GM10248 (cell line): ENCODE measurements at regions not wholly inside any gene's neighbourhood (a gene's known extent, or its start where the extent isn't known, plus 50 kb on each side); places are given as distances from the start of the nearest gene placed in this dataset.

ENCODE experiments used
- CTCF ChIA-PET: fragments of 300-600 bp; sonication (Branson Sonifier 250); formaldehyde crosslinking; extraction: SDS; loops from one replicate; lab custom pipeline; 2021; ENCODE audit warnings: antibody characterized with exemption; lab: Yijun Ruan, JAX
- POLR2A ChIA-PET: fragments of 350-650 bp; sonication (Branson Sonifier 250); formaldehyde crosslinking; extraction: SDS; loops from one replicate; lab custom pipeline; 2020; ENCODE audit warnings: antibody characterized with exemption; lab: Yijun Ruan, JAX
- DNase-seq: peaks from one replicate; pipeline ENCODE4 v3.0.0; 2012; ENCODE audit errors: extremely low spot score
- TF ChIP-seq, protein P1 (sequence below): IDR thresholded peaks from 2 replicates; pipeline ENCODE4 v1.5.1; 2012; ENCODE audit warnings: mild to moderate bottlenecking, low read depth; ENCODE audit errors: extremely low read depth, missing control alignments, control extremely low read depth

DNA sequence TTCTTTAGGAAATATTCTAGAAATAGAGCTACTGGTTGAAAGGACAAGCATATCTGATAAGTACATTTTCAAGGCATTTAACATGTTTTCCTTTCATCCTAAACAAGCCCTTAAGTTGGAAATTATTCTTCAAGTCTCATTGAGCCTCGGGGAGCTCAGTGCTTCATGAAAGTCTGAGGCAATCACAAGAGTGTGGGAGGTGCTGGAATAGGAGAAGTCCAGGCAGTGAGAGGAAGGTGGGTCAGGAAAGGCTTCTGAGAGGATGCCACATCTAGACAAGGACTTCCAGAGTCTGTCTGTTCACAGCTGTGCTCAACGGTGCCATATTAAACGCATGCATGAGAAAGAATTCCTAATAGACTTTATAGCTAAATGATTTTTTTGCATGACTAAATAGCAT lies 69.8 kb downstream of the CD83 start:
- CTCF ChIA-PET, result interaction anchor here (1.2 kb wide), 1 partner anchor 14 kb away, joined by 3 read pairs; no protein-coding TSS in a partner anchor

DNA sequence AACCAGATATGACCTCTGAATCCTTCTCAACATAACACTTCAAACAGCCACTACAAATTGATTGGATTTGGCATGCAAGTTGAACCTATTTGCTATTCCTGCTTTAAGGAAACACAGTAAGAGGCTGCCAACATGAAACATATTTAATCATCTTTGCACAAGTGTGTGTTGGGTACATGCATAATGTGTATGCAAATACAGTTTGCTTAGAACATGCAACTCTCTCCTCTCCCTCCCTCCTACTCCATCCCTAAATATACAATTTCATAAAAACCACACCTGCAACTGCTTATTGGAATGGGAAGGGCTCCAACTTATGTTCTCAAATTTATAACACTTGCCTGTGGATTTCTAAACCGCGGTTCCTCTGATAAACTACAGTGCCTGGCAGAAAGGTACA lies 71.5 kb downstream of the CD83 start:
- no peak for DNase-seq
- TF ChIP-seq, protein P1, sequence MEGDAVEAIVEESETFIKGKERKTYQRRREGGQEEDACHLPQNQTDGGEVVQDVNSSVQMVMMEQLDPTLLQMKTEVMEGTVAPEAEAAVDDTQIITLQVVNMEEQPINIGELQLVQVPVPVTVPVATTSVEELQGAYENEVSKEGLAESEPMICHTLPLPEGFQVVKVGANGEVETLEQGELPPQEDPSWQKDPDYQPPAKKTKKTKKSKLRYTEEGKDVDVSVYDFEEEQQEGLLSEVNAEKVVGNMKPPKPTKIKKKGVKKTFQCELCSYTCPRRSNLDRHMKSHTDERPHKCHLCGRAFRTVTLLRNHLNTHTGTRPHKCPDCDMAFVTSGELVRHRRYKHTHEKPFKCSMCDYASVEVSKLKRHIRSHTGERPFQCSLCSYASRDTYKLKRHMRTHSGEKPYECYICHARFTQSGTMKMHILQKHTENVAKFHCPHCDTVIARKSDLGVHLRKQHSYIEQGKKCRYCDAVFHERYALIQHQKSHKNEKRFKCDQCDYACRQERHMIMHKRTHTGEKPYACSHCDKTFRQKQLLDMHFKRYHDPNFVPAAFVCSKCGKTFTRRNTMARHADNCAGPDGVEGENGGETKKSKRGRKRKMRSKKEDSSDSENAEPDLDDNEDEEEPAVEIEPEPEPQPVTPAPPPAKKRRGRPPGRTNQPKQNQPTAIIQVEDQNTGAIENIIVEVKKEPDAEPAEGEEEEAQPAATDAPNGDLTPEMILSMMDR, result no peak
- POLR2A ChIA-PET, result no interaction called here
- CTCF ChIA-PET, result no interaction called here

More for the DNA sequence above, 69.8 kb downstream of the CD83 start:
- POLR2A ChIA-PET, result no interaction called here
- TF ChIP-seq, protein P1, result no peak
- DNase-seq, result no peak

DNA sequence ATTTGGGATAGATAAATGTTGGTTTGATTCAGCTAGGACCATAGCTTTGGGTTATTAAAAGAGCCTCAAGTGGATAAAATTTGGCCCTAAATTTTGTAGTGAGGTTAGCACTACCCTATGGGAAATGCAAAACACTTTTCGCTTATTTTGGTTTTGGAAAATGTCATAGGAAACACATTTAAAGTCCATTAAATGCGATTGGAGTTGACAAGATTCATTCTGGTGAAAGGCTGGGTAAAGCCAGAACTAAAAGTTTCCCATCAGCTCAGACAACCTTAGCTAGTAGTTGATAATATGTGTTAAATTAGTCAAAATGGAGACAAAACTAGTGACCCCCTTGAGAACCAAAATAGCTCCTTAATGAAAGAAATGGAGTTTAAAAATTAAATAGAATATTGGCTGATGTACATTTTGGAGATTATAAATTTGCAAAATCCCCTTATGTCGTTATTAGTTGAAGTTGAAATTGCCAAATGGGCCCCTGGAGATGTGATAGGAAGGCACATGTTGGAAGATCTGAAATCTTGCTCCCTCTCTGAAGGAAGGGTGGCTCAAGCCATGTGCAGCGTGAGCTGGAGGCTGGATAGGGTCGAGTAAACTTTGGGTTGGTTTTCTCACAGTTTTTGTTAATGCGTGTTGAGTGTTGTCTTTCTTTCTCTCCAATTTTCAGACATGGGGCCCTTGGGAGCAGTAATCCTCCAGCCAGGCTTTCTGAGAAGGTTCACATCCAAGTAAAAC lies 72.8 kb downstream of the CD83 start:
- ChIA-PET POLR2A (no interaction called here), CTCF (interaction anchor here (1.3 kb wide), 1 partner anchor 11 kb away, joined by 3 read pairs; no protein-coding TSS in a partner anchor)
- no peak for DNase-seq
- TF ChIP-seq, protein P1, result no peak

DNA sequence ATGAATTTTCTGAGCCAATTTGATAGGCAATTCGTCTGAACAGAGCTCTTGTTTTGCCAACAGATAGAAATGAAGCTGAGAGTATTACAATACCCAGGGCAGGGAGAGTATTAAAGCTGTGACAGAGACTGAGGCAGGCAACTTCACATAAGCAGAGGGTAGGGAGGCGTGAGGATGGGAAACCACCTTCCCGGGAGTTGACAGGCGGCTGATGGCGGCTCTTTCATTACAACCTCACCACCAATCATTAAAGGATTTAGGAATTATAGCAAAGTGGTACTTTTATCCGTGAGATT lies 73.3 kb downstream of the CD83 start:
- ChIA-PET CTCF (interaction anchor here (1.3 kb wide), 1 partner anchor 12 kb away, joined by 3 read pairs; no protein-coding TSS in a partner anchor), POLR2A (no interaction called here)

DNA sequence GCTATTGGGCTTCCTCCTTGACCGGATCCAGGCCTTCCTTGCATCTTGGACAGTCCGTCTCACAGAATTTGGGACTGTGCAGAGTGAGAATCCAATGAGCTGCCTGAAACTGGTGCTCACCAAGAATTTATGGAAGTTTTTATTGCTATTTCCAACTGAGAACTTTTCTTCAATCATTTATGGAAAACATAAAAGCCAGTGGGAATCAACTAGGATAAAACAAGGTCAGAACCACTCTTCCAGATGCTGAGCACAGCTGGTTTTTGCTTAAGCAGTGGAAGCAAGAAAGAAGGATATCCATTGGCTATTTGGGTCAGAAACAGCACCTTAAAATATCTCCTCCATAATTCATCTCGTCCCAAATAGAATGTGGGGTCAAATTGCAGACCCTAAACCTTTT lies 74.2 kb downstream of the CD83 start:
- CTCF ChIA-PET, result interaction anchor here (1.1 to 1.3 kb wide), 2 partner anchors 10 to 13 kb away, joined by 3 read pairs; no protein-coding TSS in a partner anchor
- POLR2A ChIA-PET, result no interaction called here
- no peak for DNase-seq
- TF ChIP-seq, protein P1, result no peak

More for the DNA sequence above, 73.3 kb downstream of the CD83 start:
- DNase-seq, result no peak
- TF ChIP-seq, protein P1, result no peak

DNA sequence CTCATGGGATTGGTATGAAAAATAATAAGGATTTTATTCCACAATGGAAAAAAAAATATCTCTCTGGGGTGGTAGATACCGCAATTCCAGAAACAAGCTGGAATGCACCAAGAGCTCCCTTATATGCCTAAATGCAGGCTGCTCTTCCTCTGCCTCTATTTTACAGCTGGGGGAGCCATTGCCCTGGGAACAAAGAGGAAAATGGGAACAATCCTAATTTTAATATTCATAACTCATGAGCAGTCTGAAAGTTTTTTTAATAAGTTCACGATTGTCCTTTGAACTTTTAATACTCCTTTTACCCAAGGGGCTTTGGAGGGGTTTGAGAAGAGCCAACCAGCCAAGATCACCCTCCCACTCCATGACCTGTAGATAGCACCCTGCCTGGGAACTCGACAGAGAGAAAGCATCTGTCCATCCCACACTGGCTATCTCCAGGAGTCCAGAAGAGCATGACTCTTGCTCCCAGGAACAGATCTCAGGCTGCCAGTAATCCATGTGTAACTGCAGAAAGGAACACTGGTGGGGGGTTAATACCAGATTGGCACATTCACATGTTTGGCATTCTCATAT lies 74.7 kb downstream of the CD83 start:
- TF ChIP-seq, protein P1, result no peak
- no peak for DNase-seq
- CTCF ChIA-PET, result interaction anchor here (1.1 kb wide), 1 partner anchor 9 kb away, joined by 3 read pairs; no protein-coding TSS in a partner anchor
- POLR2A ChIA-PET, result no interaction called here
